KG1 (cell line): ENCODE measurements at regions not wholly inside any gene's neighbourhood (a gene's known extent, or its start where the extent isn't known, plus 50 kb on each side); places are given as distances from the start of the nearest gene placed in this dataset.
"Not testable (repeated sequence)": the region's sequence is repeated elsewhere in the genome, so short reads cannot be mapped to it uniquely, and the experiment has no call there.

Experiments
- DNase-seq: peaks from one replicate; lab custom pipeline; 2025; lab: John Stamatoyannopoulos, UW

DNA sequence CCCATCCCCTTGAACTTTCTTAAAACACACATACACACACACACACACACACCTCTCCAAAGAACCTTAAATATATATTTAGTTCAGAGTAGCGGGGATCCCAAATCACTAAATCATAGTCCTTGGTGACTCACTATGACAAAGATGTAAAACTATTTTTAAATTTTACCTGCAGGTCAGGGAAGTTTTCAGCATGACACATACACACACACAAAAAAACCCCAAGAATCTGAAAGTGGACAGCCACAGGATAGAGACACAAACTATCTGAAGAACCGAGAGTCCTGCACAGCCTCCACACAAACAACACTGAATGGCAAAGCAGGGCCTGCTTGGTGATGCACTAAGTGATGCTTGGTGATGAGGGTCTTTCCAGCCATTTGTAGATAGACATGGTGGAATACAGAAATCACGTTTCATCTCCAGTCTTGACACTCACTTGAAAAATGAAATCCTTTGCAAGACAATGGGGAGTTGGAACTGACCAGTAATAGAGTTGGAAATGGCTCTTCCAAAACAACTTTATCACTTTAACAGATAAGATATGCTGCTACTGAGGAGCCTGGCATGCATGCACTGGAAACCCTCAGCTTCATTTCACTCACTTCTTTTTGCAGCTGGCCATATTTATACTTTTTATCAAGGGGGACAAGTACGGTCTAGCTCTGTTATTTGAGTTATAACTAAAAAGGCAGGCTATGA is 307.3 kb downstream of the RAPGEF2 start:
- no peak for DNase-seq

DNA sequence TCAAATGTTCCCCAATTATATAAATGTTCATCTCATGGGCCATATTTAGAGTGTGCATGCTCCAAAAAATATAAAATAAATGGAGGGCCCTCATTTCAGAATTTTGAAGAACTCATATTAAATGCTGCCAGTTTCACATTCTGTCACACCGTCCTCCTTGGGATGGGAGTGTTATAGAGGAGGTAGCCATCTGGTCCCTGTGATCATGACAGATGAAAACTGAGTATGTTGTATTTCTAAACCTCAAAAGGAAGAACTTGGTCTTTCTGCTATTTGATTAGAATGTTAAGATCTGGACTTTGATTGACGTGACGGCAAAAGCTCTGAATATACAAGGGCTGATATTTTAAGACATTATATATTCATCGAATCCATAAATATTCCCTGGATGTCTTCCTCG is 308.0 kb downstream of the RAPGEF2 start:
- no peak for DNase-seq

DNA sequence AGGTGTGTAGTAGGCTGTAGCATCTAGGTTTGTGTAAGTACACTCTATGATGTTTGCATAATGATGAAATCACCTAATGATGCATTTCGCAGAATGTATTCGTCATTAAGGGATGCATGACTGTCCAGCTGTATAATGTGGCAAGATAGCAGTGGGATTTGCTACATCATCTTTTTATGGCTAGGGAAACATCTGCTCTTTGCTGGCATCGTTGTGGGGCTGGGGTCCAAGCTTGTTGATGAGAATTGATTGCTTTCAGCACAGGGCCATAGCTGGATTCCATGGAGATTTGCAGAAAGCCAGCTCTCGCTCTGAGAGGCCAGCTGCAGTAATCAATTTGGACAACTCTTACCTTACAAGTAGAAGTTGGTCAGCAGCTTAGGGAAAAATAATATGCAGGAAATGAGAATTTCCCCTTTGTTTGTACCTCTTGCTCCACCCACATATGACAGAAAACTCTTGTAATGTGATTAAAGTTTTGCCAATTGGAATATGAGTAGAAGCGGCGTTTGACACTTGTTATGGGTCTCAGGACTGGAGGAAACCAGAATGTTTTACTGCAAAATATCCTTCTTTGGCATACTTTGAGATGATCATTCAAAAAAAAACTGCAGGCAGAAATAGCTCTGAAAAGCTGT is 310.5 kb downstream of the RAPGEF2 start:
- no peak for DNase-seq

DNA sequence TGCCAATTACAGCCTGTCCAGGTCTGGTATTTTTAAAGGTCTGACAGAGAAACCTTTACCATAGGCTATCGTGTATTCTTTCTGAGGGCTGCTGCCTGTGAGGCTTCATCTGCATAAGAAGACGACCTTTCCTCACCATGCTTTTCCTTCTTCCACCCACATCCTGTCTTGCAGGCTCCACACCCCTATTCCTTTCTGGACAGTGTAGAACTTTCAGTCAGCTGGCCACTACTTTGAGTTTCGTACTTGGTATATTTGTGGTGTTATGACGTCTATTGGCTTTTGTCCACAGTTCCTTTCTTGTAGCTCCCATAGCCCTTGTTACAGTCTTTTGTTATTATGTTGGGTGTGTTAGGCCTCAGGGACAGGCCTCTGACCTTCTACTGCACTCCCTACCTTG is 311.4 kb downstream of the RAPGEF2 start:
- DNase-seq = no peak

DNA sequence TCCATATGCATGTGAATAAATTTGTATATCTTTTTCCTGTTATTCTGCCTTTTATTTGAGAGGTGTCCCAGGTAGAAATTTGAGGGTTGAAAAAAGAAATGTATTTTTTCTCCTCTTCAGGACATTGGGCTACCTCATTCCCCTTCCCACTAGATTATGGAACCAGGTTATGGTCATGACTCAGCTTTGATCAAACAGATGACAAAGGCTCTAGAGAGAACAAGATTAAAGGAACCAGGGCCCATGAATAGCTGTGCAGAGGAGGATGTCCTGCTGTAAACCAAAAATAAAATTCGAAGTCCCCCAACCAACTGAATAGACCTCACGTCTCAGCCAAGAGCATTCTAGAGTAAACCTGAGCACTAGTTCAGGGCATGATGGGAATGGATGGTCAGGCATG is 313.2 kb downstream of the RAPGEF2 start:
- no peak for DNase-seq

DNA sequence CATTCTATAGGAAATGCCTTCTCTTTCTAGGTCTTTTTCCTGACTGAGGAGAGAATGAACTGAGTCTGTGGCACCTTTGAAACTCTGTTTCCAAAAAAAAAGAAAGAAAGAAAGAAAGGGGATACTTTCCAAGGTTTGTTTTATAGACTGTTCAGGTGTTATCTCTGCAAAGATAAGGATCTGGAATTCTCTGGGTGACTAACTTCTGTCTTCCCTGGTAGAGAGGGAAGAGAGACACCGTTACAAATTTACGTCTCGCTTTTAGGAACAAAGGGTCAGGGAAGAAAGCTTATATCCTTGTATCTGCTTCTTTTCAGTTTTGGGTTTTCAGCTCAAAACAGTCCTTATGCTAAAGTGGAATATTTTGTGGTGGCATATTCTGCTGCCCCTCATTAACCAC is 314.1 kb downstream of the RAPGEF2 start:
- no peak for DNase-seq

DNA sequence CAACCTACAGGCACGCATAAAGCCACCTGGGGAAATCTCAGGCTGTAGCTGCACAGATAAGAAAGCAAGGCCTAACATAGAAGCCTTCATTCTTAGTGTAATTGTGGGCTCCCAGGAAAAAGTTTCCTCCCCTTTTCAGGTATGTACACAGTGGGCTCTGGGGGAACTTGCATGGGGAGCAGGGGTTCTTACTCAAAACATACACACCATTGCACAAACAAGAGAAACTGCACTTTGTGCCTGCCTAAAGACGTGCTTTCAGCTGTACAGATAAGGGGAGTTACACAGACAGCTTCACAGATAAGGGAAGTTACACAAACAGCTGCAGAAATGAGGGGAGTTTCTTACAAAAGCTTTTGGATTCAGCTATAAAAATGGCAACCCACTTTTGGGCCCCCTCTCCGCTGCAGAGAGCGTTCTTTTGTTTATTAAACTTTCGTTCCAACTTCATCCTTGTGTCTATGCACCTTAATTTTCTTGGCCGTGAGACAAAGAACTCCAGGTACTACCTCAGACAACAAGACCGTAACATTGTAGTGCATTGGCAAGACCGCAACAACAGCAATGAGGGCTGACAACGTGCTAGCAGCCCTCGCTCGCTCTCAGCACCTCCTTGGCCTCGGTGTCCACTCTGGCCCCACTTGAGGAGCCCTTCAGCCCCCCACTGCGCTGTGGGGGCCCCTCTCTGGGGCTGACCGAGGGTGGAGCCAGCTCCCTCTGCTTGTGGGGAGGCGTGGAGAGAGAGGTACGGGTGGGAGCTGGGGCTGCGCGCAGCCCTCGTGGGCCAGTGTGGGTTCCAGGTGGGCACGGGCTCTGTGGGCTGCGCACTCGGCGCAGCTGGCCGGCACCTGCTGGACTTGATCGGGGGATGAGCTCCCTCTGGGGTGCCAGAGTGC is 317.5 kb downstream of the RAPGEF2 start:
- no peak for DNase-seq

DNA sequence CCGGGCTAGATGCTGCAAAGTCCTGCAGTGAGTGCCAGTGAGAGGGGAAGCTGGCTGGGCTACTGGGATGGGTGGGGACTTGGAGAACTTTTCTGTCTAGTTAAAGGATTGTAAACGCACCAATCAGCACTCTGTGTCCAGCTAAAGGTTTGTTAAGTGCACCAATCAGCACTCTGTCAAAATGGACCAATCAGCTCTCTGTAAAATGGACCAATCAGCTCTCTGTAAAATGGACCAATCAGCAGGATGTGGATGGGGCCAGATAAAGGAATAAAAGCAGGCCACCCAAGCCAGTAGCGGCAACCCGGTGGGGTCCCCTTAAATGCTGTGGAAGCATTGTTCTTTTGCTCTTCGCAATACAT is 318.2 kb downstream of the RAPGEF2 start:
- not testable (repeated sequence) for DNase-seq

DNA sequence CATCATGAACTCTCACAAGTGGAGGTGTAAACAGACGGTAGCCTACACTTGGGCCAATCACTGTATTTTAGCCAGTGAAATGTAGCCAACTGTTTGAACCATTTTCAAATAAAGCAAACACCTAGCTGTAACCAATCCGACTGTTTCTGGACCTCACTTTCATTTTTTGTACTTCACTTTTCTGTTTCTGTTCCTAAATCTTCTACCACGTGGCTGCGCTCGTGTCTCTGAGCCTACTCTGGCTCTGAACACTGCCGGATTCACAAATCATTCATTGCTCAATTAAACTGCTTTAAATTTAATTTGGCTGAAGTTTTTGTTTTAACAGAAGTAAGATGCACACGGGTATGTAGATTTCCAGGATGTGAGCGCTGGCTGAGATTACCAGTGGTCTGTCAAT is 319.1 kb downstream of the RAPGEF2 start:
- DNase-seq = no peak

DNA sequence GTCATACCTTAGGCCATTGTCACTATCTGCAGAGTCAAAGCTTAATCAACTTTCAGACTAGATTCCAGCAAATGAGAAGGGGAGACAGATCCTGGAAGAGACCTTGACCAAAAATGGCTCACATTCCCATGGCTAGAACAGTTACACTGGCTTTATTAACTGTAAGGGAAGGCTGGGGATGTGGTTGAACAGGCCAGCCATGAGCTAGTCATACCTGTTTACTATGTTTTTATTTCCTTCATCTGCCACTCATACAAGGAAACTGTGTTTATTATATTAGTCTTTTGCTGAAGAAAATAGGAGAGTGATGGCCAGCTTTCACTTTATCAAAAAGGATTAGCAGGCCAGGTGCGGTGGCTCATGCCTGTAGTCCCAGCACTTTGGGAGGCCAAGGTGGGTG is 319.7 kb downstream of the RAPGEF2 start:
- no peak for DNase-seq

DNA sequence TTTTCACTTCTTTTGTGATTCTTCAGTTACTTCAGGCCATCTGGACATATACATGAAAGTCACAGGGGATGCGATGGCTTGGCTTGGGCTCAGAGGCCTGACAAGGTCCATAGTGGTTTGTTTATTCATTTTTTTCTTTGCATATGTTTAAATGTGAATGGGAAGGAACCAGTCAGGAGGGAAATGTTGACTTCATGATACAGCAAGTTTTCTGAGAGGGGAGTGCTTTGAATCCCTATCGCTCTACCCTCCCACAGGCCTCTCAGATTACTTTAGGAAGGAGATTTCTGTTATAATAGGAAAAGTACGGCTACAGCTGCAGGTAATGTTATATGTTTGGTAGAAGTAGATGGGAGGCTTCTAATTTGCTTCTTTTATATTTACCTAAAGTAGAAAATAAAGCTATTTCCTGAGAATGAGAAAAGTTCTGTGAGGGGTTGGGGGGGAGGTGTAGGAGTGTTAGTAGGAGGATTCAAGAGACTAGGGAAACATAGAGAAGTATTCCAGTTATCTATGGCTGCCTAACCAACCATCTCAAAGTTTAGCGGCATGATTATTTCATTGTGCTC is 322.9 kb downstream of the RAPGEF2 start:
- DNase-seq = no peak

DNA sequence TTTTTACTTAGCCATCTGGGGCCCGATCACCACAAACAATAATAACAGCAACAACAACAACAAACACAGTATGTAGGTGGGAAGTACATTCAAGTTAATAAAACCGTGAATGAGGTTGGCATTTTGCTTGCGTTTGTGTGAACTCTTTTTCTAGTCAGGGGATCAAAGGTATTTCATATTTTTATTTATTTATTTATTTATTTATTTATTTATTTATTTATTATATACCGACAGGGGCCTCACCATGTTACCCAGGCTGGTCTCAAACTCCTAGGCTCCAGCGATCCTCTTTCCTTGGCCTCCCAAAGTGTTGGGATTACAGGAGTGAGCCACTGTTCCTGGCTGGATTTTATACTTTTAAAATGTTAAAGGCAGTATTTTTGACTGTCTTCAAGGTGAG is 325.4 kb downstream of the RAPGEF2 start:
- no peak for DNase-seq

DNA sequence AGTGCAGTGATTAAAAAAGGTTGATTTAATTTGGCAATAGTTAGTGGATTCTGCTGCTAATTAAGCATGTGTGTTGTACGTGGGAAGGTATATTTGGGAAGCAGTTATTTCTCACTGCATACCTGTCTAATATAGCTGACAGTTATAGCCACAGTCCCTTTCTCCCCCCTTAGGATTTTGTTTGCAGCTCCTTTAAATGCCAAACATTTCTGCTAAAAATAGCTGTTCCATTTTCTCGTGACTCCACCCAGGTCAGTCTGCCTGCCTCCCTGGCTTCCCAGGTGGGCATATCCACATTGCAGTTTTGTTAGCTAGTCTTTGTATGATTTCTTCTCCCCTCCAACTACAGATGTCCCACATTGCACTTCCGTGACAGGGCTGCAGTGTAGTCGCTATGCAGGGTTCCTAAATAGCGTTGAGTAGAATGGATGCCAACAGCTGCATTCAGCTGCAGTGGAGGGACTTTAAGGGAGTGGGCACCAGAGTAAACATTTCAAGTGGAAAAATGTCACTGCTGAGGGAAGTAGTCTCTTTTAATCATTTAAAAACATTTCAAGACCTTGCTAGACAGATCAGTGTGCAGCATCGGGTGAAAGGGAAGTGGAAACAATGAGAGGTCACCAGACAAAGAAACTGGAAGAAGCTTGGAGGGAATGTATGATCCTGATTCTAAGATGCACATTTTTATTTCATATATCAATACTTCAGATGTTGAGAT is 326.3 kb downstream of the RAPGEF2 start:
- DNase-seq = no peak

DNA sequence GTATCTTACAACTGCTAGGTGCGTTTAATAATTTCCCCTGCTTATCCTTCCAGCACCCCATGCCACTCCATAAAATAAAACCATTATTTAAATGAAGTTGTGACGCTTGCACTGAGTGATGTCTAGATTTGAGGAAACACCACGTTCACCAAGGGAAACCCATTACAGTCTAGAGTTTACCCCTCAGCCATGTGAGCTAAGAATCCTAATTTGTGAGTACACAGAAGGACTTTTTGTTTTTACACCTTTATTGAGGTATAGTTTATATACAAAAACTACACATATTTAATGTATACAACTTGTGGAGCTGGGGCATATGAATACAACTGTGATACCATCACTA is 326.8 kb downstream of the RAPGEF2 start:
- no peak for DNase-seq

DNA sequence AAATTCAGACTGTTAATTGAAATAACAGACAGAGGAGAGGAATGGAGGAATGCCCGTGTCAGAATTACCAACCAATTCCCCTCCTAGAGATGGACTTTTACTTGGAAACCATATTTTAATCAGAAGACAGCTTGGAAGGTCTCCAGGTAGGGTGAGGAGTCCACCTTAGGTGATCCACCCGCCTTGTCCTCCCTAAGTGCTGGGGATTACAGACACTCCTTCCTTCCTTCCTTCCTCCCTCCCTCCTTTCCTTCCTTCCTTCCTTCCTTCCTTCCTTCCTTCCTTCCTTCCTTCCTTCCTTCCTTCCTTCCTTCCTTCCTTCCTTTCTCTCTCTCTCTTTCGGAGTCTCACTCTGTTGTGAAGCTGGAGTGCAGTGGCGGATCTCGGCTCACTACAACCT is 328.0 kb downstream of the RAPGEF2 start:
- no peak for DNase-seq

DNA sequence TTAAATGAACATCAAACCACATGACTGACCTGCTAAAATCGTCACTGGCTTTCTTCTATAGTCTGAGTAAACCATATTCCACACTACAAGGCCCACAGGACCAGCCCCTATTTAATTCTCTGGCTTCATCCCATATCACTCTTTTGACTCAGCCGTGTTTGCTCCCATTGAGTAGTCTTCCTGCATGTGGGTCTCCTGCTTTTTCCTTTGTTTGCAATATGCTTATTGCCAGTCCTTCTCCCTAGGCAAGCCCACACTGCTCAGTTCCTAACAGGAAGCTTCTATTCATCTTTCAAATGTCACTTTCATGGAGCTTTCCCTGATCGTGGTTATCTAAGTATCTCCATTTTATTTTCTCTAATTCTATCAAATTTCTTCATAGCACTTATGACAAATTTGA is 329.6 kb downstream of the RAPGEF2 start:
- DNase-seq = no peak

DNA sequence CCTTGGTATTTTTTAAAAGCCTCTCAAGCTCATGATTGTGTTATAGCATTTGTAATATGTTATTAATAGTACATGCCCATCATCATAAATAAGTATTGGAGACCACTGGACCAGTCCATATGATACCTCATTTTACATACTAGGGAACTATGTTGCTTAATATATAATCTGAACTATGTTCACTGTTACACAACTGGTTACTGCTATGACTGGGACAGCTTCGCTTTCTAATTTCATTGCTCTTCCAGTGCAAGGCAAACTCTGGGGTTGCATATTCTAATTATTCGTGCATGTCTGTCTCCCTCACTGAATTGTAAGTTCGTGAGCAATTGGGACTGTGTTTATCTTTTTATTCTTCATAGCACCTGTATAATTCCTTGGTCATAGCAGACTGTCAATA is 330.5 kb downstream of the RAPGEF2 start:
- DNase-seq = no peak

DNA sequence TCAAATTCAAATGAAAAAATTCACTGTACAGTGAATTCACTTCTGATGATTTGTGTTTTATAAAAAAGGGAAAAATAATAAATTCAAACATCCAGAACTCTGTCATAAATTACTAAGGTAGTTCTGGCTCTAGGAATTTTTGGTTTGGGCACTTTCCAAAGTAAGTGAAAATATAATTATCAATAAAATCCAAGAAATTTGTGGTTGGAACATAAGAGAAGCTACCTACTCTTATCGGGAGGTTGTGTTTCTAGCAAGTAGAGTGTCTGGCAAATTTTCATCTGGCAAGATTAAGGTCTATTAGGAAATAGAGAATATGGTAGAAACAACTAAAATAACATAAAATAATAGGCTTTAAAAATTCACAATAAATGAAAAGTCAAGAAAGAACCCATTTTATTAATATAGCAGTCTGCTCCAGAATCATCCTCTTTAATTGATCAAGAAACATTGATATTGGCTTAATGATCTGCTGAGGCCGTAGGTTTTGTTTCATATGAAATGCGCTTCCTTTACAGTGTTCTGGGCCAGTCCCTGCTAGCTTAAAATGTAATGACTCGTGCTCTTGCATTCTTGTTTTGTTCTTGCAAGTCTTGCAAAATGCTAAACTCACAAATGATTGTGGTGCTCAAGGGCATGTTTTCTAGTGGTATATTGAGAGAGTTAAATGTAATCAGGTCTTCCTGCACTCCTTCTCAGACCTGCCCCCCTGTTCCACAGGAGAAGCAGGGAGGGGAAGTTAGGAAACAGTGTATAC is 331.4 kb downstream of the RAPGEF2 start:
- DNase-seq = no peak

DNA sequence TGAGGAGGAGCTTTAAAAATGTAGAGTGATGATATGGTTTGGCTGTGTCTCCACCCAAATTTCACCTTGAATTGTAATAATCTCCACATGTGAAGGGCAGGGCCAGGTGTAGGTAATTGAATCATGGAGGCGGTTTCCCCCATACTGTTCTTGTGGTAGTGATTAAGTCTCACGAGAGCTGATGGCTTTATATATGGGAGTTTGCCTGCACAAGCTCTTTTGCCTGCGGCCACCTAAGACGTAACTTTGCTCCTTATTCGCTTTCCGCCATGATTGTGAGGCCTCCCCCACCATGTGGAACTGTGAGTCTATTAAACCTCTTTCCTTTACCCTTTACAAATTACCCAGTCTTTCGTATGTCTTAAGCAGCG is 332.0 kb downstream of the RAPGEF2 start:
- DNase-seq = no peak

DNA sequence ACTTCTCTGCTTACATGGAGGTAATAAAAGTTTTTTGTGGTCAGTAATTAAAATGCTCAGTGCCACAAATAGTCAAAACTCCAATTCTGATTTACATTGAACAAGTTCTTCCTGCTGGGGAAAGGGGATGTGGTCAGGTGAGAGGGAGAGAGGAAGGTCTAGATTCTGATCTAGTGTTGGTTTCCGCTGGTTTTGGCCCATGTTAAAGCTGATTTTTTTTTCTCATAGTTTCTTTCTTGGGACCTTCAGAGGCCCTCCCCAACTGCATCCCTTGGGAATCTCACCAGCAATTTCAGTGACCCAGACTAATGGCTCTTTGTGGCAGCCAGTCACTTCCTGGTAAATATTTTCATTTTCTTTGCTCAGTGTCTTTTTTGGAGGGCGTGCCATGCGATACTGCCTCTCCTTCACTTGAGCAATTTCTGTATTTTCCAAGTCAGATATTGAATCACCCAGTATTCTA is 332.7 kb downstream of the RAPGEF2 start:
- DNase-seq = no peak

DNA sequence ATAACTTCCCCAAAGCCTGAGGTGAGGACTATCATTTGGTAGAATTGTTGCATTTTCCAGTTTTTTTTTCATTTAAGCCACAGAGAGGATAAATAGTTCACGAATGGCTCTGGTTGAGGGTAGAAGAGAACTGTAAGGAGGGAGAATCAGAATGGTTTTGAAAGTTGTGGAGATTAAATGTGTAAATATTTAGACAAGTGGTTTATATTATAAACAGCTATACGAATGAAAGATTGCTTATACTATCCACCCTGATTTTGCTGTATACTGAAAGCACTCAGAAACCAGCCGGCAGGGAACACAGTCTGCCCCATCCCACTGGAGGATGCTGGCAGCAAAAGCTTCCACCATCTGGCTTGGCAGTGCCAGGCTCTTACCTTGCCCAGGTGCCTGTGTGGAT is 341.1 kb downstream of the RAPGEF2 start:
- DNase-seq = no peak
